ENCODE measurements at regions not wholly inside any gene's neighbourhood (a gene's known extent, or its start where the extent isn't known, plus 50 kb on each side); places are given as distances from the start of the nearest gene placed in this dataset.
A peak's percentile ranks its signal among the peaks of the same experiment; 100 is the strongest.

DNA sequence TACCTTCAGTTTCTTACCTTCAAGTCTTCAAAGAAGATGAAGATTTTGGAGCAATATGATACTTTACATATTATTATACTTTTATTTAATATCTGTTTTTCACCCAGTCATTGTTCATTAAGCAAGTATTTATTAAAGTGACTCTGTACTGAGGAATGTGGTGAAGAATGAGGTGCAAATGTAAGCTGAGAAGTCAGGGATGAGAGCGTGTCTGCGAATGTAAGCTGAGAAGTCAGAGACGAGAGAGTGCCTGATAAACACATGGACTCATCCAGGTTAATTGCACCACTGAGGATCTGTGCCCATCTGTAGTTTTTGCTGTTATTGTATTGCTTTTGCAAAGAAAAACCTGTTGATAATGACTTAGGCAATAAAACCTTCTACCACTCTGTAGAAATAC lies 211.9 kb upstream of the FAR2 start:
- DNase-seq (ENCODE audit: low read depth in 2 of 2) = peak; percentile 28 to 29

DNA sequence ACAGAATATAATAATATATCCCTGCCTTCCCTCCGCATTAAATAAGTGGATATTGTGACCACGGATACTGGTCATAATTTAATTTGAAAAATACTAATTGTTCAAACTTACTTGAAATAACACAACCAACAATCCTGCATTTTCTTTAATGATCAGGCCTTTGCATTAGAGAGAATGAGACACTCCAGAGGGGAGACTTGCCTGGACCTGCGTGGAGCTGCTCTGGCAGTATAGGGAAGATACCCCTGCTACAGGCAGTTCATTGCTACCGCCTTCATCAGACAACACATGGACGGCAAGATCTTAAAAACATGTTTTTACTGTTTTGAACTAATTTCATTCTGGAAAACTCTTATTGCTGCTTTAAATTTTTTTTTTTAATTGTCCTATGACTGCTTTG lies 211.0 kb upstream of the FAR2 start:
- DNase-seq (ENCODE audit: low read depth in 2 of 2) = no peak

DNA sequence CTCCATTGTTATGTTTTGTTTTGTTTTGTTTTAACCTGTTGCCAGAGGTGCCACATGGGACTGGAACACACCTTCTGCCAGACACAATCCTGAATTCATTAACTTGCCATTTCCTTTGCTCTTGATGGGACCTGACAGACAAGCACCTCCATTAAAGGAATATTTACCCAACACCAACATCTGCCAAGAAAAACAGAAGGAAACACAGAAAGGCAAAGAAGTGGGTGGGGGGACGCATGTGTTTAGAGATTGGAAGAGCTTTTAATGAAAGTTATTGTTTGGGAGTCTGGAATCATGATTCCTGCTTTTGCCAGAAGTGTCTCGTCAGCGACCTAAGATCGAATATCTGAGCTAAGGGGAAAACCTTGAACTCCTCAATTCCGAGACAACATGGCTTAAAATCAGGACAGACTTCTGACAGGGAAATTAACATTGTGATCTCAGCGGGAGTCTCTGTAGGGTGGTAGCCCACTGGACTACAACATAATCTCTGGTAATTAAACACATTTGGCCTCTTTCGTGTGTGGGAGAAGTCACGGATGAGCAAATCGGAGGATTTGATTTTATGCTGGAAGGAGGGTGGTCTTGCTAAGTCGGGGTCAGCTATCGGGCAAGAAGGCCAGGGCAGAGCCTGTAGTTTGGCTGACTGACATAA lies 210.4 kb upstream of the FAR2 start:
- no peak for DNase-seq (ENCODE audit: low read depth in 2 of 2)

DNA sequence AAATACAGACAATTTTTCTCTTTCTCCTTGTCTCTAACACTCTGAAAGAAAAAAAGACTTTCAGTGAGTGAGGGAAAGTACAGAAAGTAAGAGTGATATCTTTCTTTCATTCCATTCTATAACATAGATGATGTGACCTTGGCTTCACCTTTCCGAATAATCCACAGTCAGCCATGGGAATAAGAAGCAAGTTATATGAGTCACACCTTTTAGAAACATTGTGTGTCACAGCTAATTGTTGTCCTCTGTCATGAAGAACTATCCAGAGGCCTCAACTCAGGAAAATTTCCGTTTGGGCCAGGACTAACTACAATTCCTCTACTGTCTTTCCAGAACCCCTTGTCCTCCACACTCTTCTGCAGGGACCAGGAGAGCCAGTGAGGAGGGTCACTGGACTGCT lies 209.7 kb upstream of the FAR2 start:
- DNase-seq (ENCODE audit: low read depth in 2 of 2) = no peak

DNA sequence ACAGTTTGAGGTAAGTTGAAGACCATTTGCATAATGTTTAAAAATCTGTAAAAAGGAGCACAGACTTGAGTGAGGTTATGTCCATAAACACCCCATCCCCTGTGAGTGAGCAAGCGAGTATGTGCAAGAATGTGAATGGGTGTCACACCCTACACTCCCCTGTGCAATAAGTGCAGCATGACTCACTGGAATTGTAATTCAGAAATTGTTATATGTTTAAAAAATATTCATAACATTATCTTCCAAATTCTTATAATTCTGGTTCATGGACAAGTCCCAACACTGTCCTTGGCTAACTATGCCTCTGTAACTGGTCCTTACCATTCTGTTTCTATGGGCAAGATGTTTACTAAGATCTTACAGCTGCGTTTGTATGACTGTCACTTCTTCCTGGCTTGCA lies 207.8 kb upstream of the FAR2 start:
- DNase-seq (ENCODE audit: low read depth in 2 of 2) = no peak

DNA sequence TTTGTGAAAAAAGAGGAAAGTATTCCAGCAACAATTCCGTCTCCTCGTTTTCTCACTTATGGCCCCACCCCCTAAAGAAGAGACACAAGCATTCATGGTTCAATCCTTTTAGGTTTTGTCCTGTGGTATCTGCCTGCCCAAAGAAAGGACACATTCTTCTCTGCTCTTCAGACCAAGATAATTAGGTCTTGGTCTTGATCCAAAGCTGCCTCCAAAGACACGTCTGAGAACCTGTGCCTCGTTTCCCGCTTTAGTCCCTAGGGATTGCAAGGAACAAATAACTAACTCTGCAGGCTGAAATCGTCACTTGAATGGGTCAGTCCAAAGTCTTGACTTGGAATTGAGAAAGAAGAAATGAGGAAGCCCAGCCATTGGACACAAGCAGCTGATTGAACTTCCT lies 202.7 kb upstream of the FAR2 start:
- DNase-seq (ENCODE audit: low read depth in 2 of 2) = no peak

DNA sequence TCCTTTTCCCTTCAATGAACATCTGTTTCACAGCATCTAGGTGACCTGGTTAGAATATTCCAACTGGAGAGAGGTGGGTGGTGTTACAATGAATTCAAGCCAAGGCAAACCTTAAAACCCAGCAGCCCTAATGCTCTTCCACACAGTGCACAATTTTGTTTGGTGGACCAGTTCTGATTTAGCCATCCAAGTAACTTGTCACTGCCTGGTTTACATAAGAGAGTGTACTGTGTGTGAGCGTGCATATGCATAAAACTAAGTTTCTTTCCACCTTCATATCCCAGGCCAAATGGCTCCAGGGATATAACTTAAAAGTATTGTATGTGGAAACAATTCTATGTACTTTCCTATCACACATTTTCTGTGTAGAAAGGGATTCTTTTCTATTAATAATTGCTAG lies 200.4 kb upstream of the FAR2 start:
- no peak for DNase-seq (ENCODE audit: low read depth in 2 of 2)

DNA sequence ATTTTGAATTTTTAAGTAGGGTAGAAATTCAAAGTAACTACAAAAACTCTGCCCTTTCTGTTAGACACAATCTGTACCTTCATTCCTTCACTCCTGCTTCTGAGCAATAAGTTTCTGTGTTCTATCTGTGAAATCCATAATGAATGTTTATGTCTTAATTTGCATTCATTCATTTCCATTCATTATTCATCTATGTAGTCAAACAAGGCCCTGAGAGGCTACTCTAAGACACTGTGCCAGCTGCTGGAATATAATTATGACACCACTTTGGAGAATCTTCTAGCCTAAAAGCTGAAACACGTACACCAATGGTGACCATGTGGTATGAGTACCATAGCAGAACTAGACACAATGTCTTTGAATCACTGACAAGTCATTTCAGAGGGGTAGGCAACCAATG lies 199.9 kb upstream of the FAR2 start:
- DNase-seq (ENCODE audit: low read depth in 2 of 2) = no peak

DNA sequence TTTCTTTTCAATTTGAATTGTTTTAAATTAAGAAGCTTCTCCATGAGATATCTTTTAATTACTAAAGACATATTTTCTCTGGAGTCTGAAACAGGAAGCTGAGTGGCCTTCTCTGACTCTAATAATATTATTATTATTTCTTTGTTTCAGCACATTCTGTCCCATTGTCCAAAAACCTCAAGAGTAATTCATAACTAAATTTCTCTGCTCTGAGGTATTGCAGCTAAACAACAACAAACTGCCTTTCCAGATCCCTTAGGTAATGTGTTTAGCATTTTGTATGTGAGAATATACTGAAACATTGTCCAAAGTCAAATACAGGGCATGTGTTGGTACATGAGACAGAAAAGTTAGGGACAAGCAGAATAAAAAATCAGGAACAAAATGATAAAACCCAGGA lies 199.0 kb upstream of the FAR2 start:
- no peak for DNase-seq (ENCODE audit: low read depth in 2 of 2)

DNA sequence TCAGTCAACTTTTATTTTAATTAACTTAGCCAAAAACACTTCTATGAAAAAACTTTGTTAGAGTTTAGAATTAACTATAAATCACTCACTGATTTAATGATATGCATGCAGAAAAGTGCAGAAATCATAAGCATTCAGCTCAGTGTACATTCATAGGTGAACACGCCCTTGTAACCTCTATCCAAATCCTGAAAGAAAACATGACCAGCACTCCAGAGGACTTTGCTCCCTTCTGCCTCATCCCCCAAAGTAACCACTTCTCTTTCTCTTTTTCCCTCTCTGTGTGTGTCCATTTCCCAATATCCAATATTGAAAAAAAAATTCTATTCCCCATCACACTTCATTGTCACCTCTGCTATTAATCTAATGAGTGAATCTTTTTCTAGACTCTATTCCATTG lies 197.1 kb upstream of the FAR2 start:
- DNase-seq (ENCODE audit: low read depth in 2 of 2) = no peak

DNA sequence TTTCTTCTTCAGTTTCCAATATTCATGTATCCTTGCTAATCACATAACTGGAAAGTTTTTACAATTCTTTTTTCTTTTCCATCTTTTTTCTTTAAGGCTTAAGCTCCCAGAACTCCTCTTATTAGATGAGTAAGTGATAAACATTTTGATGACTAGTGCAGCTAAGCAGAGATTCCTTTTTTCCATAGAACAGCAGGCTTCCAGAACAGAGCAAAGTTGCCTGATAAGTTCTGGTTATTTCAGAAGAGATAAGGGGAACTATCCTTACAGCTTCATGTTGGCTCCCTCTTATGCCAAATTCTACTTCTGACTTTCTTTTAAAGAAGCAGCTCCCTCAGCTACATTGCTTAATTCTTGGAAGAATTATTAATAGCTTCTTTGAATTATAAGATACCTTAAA lies 194.7 kb upstream of the FAR2 start:
- DNase-seq (ENCODE audit: low read depth in 2 of 2) = no peak

DNA sequence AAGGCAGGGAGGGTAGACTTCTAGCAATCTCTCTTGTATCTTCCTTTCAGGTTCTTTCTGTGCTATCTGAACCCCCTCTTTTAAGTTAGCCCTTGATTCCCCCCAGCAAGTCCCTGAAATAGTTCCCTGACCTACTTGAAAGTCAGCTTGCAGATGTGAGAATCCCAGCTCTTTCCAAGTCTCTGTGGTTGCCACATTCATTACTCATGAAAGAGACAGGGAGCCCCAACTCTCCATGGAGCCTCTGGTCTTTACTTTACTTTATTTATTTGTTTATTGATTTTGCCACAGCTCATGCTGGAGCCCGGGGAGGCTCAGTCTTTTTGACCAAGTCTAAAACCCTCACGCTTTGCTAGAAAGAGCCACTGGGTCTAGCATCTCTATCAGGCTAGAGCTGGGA lies 193.6 kb upstream of the FAR2 start:
- DNase-seq (ENCODE audit: low read depth in 2 of 2) = no peak

DNA sequence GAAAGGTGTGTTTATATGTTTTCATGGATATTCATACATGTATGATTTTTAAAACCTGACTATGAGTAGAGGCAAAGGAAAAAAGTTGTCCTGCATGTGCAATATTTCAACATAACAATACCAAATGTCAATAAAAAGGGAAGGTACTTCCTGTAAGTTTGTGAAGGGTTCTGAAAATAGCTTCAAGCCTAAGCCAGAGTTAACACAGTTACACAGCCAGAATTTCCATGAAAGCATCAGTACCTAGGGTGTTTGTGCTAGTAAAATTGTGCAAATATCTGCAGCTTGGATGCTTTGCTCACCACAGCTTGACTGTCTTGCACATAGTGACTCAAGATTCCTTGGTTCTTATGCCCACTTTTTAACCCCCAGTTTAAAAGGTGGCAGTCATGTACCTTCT lies 193.1 kb upstream of the FAR2 start:
- no peak for DNase-seq (ENCODE audit: low read depth in 2 of 2)

DNA sequence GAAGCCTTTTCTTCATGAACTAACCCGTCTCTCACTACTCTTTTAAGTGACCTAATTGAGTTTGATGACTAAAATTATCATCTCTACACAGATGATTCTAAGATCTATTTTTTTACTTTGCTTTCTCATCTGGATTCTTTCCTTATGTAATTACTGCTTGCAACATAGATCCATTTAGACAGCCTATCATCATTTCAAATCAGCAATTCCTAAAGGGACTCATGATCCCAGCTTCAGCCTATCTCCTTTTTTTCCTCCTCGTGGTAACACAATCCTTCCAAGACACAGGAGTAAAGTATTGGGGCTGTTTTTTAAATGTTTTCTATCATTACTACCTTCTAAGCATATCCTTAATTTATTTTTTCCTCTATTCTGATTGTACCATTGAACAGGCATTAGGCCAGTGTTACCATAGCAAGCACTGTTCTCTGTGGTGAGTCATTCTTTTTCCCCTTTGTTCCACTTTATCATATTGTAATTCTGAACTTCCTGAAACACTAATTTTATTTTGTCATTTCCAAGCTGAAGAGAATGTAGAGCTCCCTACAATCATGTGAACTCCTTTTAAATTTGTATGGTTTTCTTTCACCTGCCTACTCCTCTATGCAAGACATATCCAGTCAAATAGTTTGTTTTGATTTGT lies 190.4 kb upstream of the FAR2 start:
- DNase-seq (ENCODE audit: low read depth in 2 of 2) = no peak

DNA sequence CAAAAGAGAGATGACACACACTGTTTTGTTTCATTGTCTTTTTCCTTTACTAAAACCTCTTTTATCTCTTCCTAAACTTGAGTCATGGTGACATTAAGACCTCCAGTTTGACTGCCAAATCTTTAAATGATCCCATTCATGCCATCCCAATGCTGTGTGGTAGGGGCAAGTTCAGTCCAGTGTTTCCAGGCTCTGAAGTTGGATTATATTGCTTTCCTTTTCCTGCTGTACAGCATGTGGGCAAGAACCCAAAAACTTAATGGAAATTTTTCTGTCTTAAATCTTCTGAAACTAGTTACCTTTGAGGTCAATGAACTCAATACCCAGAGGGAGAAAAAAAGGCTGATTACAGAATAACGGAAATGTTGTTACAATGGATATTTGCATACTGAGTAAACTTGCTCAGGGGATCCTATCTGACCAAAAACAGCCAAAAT lies 187.1 kb upstream of the FAR2 start:
- DNase-seq (ENCODE audit: low read depth in 2 of 2) = no peak

DNA sequence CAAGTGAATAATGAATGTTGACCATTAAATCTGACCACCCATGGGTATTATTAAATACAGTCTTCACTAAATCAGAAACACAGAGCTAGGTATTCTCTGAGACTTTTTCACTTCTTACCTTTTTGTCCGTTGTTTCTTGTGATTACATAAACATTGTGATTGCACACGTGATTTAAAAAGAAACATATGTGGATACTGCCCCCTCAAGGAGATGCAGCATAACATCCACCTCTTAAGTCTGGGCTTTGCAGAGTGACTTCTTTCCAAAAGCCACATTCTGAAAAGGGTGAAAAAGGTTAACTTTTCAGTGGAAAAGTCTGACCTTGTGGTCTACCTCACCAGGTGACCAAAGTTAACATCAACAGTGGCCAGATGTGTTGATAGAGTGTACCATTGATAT lies 185.5 kb upstream of the FAR2 start:
- DNase-seq (ENCODE audit: low read depth in 2 of 2) = no peak

DNA sequence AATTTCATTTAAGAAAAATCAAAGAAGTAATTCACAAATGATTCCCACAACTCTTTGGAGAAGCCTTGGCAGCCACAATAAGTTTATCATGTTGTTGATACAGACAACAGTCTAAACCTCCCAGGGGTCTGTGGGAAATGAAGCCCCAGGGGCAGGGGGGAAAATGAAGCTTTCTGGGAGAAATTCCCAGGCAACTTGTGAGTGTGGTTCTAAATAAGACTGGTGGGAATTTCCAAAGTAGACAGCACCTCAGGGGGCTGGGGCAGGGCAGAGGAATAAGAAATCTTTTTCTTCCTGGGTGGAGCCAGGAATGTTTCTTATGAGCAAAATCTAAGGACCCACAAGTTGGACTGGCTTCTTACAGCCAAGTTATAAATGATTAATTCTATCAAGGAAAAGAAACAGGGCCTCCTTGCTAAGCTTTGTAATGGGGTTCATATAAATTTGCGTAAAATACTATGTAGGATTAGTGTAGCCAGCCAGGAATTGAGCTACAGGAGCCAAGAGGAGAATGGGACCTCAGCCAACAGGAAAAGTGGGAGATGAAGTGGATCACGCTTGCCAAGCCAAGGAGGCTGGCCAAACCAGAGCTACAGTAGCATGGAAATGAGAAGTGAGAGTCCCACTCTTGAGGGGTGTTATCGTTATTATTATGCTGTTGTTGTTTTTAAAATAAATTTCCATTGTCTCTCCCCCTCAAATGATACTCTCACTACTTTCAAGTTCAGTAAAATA lies 182.9 kb upstream of the FAR2 start:
- peak in 1 of 2 experiments; percentile 23 for DNase-seq (ENCODE audit: low read depth in 2 of 2)

DNA sequence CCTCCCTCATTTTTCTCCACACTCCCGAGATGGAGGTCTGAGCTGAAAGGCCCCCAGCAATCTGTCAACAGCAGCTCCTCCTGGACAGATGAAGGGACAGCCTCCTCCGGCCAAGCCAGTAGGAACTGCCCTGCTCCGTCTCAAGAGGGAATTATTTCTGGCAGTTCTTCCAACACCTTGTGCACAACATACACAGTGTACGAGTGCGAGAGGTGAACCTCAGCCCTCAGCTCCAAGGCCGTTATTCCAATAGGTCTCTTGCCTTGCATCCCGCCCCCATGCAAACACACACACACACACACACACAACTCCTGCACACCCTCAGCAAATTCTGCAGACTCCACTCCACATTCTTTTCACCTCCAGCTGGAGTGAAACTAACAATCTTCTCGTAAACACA lies 181.7 kb upstream of the FAR2 start:
- DNase-seq (ENCODE audit: low read depth in 2 of 2) = no peak

DNA sequence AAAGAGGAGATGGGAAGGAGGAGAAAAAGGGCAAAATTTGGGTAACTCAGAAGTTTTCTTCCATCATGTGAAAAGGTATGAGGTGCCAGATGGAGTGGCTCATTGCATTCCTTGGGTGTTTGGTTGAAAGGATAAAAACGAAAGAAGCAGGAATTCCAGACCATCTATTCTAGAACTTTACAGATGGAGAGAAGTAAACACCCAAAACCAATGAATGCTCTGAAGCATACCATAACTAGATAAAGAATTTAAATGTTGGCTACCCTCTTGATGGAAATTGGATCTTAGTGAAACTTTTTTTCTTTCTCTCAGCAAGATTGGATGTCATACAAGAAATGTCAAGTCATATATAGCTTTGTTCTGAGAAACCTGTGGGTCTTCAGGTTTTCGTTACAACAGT lies 175.6 kb upstream of the FAR2 start:
- DNase-seq (ENCODE audit: low read depth in 2 of 2) = no peak

DNA sequence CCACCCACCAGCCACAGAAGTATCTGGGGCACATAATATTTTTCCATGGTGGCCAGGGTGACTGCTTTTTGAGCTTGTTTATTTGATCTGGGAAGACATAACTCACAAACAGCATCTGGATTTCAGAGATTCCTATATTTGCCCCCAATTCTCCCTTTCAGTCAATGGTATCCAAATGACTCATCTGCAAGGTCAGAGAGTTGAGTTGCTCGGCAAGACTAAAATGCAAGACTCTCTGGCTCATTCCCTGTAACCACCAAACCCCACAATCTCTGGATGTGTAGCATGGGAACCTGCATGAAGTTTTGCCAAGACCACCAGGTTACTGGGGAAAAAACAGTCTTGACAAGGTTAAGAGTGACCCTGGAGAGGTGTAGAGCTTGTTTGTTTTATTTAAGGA lies 174.9 kb upstream of the FAR2 start:
- DNase-seq (ENCODE audit: low read depth in 2 of 2) = peak in 1 of 2 experiments; percentile 18

DNA sequence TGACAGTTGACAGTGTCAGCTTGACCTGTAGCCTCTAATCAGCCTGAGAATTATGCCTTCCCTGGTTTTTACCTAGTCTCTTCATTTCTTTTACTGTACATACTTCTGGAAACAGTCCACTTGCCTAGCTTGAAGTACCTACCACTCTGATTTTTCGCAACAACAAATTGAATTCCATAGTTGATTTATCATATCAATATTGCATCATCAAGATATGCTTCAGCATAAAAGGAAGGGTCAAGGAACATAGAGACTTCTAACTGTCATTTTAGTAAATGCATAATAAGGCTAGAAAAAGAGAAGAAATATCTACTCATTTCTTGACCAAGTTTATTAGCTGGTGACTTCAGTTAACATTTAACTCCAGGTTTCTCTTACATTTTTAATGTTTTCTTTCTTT lies 174.2 kb upstream of the FAR2 start:
- no peak for DNase-seq (ENCODE audit: low read depth in 2 of 2)

DNA sequence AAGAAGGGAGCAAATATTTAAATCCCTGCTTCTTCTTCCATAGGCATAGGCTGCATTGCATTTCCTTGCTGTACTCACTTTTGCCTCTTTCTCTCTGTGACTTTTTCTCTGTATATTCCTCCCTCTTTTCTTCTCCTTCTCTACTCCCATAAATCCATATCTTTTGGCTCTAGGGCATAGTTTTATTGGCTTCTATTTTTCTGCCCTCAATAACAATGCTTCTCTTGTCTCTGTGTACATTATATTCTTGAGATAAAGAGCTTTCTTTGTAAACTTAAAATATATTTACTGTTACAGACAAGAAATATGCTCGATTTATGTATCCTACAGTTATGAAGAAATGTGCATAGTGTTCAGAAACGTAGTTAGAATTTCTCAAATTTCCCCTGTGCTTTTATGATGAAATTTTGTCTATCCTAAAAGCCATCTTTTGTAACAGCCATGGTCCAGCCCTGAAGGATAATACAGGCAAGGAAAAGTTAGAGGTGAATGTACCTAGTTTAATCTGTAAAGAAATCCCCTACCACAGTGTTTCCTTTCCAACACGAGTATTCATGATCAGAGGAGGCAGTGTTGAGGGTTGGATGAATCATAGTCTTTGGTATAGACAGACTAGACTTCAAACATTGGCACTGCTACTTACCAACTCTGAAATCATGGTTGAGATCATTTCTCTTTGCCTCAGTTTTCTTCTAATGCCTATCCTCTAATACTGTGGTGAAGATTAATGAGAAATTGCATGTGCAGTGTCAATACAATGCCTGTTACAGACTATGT lies 173.3 kb upstream of the FAR2 start:
- DNase-seq (ENCODE audit: low read depth in 2 of 2) = no peak

DNA sequence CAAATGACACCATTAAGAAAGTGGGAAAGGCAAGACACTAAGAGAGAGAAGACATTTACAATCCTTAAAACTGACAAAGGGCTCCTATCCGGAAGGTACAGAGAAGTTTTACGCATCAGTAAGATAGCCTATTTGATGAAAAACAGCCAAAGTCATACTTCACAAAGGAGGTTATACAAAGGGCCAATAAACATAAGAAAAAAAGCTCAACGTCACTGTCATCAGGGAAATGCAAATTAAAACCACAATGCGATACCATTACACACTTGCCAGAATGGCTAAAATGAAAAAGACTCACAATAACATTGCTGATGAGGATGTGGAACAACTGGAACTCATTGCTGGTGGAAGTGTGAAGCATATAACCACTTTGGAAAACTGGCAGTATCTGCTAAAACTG lies 168.6 kb upstream of the FAR2 start:
- no peak for DNase-seq (ENCODE audit: low read depth in 2 of 2)

Measured in fibroblast of skin of left biceps (primary cell).